Upper lobe of left lung (tissue), 4 donors: ENCODE measurements at regions not wholly inside any gene's neighbourhood (a gene's known extent, or its start where the extent isn't known, plus 50 kb on each side); places are given as distances from the start of the nearest gene placed in this dataset.
"Not testable (repeated sequence)": the region's sequence is repeated elsewhere in the genome, so short reads cannot be mapped to it uniquely, and the experiment has no call there.

Source experiments
- EP300 ChIP-seq, 4 donors: sonication (generic); formaldehyde crosslinking; IDR thresholded peaks; one replicate each; pipeline ENCODE4 v1.5.1; 2017; ENCODE audit warnings: antibody characterized with exemption in 4 of 4, control low read depth in 2 of 4
- POLR2A ChIP-seq, 4 donors: fragments of 450-650 bp; IDR thresholded peaks; one replicate each; pipeline ENCODE4 v1.5.1; 2016 to 2017; ENCODE audit warnings: antibody characterized with exemption in 4 of 4, mild to moderate bottlenecking in 2 of 4
- POLR2AphosphoS5 ChIP-seq, 2 donors: sonication (generic); formaldehyde crosslinking; IDR thresholded peaks; one replicate each; pipeline ENCODE4 v1.5.1; 2017; ENCODE audit warnings: antibody characterized with exemption in 2 of 2
- TF ChIP-seq, protein P1 (sequence below), 6 experiments: fragments of 450-650 bp in 4 of 6; fragments of 200-600 bp in 2 of 6; sonication (generic) in 2 of 6; IDR thresholded peaks; one replicate each; pipeline ENCODE4 v1.5.1; 2016 to 2019; ENCODE audit warnings: antibody characterized with exemption in 6 of 6

- not testable (repeated sequence) for TF ChIP-seq POLR2AphosphoS5, POLR2A, EP300 (IDR thresholded peaks at IDR 0.05)
- TF ChIP-seq, protein P1, sequence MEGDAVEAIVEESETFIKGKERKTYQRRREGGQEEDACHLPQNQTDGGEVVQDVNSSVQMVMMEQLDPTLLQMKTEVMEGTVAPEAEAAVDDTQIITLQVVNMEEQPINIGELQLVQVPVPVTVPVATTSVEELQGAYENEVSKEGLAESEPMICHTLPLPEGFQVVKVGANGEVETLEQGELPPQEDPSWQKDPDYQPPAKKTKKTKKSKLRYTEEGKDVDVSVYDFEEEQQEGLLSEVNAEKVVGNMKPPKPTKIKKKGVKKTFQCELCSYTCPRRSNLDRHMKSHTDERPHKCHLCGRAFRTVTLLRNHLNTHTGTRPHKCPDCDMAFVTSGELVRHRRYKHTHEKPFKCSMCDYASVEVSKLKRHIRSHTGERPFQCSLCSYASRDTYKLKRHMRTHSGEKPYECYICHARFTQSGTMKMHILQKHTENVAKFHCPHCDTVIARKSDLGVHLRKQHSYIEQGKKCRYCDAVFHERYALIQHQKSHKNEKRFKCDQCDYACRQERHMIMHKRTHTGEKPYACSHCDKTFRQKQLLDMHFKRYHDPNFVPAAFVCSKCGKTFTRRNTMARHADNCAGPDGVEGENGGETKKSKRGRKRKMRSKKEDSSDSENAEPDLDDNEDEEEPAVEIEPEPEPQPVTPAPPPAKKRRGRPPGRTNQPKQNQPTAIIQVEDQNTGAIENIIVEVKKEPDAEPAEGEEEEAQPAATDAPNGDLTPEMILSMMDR (IDR thresholded peaks at IDR 0.05): not testable (repeated sequence)
Observed at GRCh38 chr2:111348316-111348715, 227.6 kb downstream of the BCL2L11 start.
